IPS DF 6.9 (cell line): ENCODE measurements at regions not wholly inside any gene's neighbourhood (a gene's known extent, or its start where the extent isn't known, plus 50 kb on each side); places are given as distances from the start of the nearest gene placed in this dataset.

ENCODE experiments used
- DNase-seq: peaks from one replicate; pipeline ENCODE4 v3.0.0-alpha.2; 2013; ENCODE audit warnings: low read depth, low spot score
- H3K27ac ChIP-seq: one replicate; pipeline ENCODE4 v1.5.1; 2013; ENCODE audit warnings: low read length, control low read depth
- H3K27me3 ChIP-seq: 2 replicates; pipeline ENCODE4 v1.6.1; 2013; ENCODE audit warnings: mild to moderate bottlenecking, low read length; ENCODE audit not compliant: control insufficient read depth, insufficient read depth
- H3K36me3 ChIP-seq: 2 replicates; pipeline ENCODE4 v1.6.1; 2013; ENCODE audit warnings: low read length; ENCODE audit not compliant: control insufficient read depth, insufficient read depth
- H3K4me1 ChIP-seq: 2 replicates; pipeline ENCODE4 v1.6.1; 2013; ENCODE audit warnings: low read length; ENCODE audit not compliant: control insufficient read depth, insufficient read depth
- H3K4me3 ChIP-seq: 2 replicates; pipeline ENCODE4 v1.5.1; 2013; ENCODE audit warnings: mild to moderate bottlenecking, low read length
- H3K9me3 ChIP-seq: 2 replicates; pipeline ENCODE4 v1.6.1; 2013; ENCODE audit warnings: low read length, inconsistent platforms; ENCODE audit not compliant: control insufficient read depth, insufficient read depth
- WGBS: extraction: QIAGEN DNeasy Blood & Tissue Kit; methylation state at CpG from one replicate; pipeline ENCODE4 v1.1.7; 2013; ENCODE audit warnings: mixed read lengths, missing lambda C conversion rate; ENCODE audit not compliant: insufficient read length, insufficient coverage; 5-methylcytosine and 5-hydroxymethylcytosine counted together

DNA sequence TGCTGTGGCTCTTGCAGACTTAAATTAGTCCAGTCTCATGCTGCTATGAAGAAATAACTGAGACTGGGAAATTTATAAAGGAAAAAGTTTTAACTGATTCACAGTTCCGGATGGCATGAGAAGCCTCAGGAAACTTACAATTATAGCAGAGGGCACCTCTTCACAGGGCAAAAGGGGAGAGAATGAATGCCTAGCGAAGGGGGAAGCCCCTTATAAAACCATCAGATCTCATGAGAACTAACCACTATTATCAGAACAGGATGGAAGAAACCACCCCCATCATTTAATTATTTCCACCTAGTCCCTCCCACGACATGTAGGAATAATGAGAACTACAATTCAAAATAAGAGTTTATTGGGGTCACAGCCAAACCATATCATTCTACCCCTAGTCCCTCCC lies 91.4 kb downstream of the GPR174 start:
- Histone ChIP-seq H3K4me1 (no peaks in the 10 kb centered on the region), H3K4me3 (no peak overlapping the region), H3K9me3 (no peaks in the 10 kb centered on the region), H3K36me3 (no peaks in the 10 kb centered on the region), H3K27ac (no peak overlapping the region), H3K27me3 (no peaks in the 10 kb centered on the region)
- no CpG with 5 or more reads among the region's 3 CpGs for WGBS
- DNase-seq = no peak

DNA sequence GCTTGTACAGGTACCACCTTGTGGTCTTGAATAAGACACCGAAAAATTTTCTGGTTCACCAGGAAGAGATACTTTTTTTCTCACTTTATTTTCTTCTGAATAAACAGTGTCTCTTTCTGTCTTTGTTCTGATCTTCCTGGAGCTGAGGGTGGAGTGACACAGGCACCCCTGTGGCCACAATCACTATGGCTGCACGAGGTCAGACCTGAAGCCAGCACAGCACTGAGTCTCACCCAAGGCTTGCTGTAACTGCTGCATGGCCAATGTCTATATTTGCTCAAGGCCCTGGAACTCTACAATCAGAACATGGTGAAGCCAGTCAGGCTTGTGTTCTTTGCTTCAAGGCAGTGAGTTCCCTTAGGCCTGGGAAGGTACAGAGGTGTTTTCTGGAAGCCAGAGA lies 87.2 kb downstream of the GPR174 start:
- DNase-seq = no peak
- Histone ChIP-seq H3K4me3 (no peak overlapping the region), H3K36me3 (no peaks in the 10 kb centered on the region), H3K27ac (no peak overlapping the region), H3K4me1 (no peaks in the 10 kb centered on the region), H3K9me3 (no peaks in the 10 kb centered on the region), H3K27me3 (no peaks in the 10 kb centered on the region)
- no CpG with 5 or more reads among the region's 2 CpGs for WGBS
